ENCODE measurements at regions not wholly inside any gene's neighbourhood (a gene's known extent, or its start where the extent isn't known, plus 50 kb on each side); places are given as distances from the start of the nearest gene placed in this dataset.

DNA sequence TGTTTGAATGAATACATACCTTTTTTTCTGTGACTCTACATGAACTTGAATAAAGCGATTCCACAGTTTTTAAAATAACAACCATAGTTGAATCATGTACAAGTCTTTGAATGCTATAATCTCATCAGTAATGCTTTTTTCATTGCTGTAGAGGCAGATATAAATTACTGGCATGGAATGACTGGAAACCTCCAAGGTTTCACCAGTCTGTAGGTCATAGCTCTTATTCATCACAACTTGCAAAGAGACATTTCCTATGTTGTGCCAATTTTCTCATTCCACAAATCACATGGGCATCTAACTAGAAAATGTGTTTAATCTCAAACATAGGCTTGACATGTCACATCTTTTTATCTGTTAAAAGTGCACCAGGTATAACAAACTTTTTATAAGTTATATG is 407.1 kb upstream of the KCNMB2 start:
- TF ChIP-seq, protein P1, sequence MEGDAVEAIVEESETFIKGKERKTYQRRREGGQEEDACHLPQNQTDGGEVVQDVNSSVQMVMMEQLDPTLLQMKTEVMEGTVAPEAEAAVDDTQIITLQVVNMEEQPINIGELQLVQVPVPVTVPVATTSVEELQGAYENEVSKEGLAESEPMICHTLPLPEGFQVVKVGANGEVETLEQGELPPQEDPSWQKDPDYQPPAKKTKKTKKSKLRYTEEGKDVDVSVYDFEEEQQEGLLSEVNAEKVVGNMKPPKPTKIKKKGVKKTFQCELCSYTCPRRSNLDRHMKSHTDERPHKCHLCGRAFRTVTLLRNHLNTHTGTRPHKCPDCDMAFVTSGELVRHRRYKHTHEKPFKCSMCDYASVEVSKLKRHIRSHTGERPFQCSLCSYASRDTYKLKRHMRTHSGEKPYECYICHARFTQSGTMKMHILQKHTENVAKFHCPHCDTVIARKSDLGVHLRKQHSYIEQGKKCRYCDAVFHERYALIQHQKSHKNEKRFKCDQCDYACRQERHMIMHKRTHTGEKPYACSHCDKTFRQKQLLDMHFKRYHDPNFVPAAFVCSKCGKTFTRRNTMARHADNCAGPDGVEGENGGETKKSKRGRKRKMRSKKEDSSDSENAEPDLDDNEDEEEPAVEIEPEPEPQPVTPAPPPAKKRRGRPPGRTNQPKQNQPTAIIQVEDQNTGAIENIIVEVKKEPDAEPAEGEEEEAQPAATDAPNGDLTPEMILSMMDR (conservative IDR thresholded peaks at IDR 0.05; ENCODE audit: low read depth, low read length), result no peak
- no peak for TF ChIP-seq EZH2 (IDR thresholded peaks at IDR 0.05; ENCODE audit: borderline replicate concordance, low read depth, low read length, poor library complexity, severe bottlenecking)

Measured in A673 (cell line).